K562 (cell line): ENCODE measurements at regions not wholly inside any gene's neighbourhood (a gene's known extent, or its start where the extent isn't known, plus 50 kb on each side); places are given as distances from the start of the nearest gene placed in this dataset.

Source experiments
- ATAC-seq: fragments of 200-7000 bp; cut with Tn5 transposase; 3 replicates; pipeline ENCODE4 v1.9.1; 2020; ENCODE audit warnings: moderate library complexity
- BruUV-seq: library from RNA; stranded (reverse); fragments of 400-500 nt; replicated peaks from 2 replicates; lab custom pipeline; 2021; lab: Mats Ljungman, UMichigan
- CTCF ChIA-PET: fragments of 300-600 bp; formaldehyde crosslinking; extraction: SDS; loops from one replicate; lab custom pipeline; 2021; ENCODE audit warnings: low intra/inter-chr PET ratio; lab: Yijun Ruan, JAX
- POLR2A ChIA-PET: fragments of 300-600, 350-650 bp; sonication (Branson Sonifier 250); formaldehyde crosslinking; extraction: SDS; loops from one replicate; lab custom pipeline; 2021; ENCODE audit warnings: antibody characterized with exemption, inconsistent platforms; lab: Yijun Ruan, JAX
- DNase-seq, 4 experiments: peaks; one replicate each; pipeline versions ENCODE4 v3.0.0 to v3.0.0-alpha.2; 2011 to 2018; ENCODE audit warnings: low spot score in 3 of 4, mixed read lengths in 3 of 4; ENCODE audit errors: extremely low read depth in 1 of 4
- FAIRE-seq: peaks from 2 replicates; lab custom pipeline; 2011; peaks lifted over from hg19 to GRCh38; lab: Jason Lieb, UNC
- H2AFZ ChIP-seq: 2 replicates; pipeline ENCODE4 v1.6.0; 2011; ENCODE audit warnings: low read depth, low read length, control low read depth, inconsistent platforms
- H3K27ac ChIP-seq: fragments of 200-600 bp; 3 replicates; pipeline ENCODE4 v1.8.0; 2011; ENCODE audit warnings: low read depth, mild to moderate bottlenecking, control low read depth, inconsistent platforms, low read length, moderate library complexity, mixed read lengths; ENCODE audit errors: extremely low read depth
- H3K27me3 ChIP-seq, 2 experiments: fragments of 300-600 bp in 1 of 2; 2 replicates in 1 of 2; 3 replicates in 1 of 2; pipeline versions ENCODE4 v1.6.0 to v1.8.0; 2011; ENCODE audit warnings: inconsistent platforms in 2 of 2, low read length in 2 of 2, mild to moderate bottlenecking in 1 of 2, mixed read lengths in 1 of 2, moderate library complexity in 1 of 2; ENCODE audit not compliant: control insufficient read depth in 2 of 2, insufficient read depth in 2 of 2
- H3K36me3 ChIP-seq: fragments of 300-600 bp; 3 replicates; pipeline ENCODE4 v1.8.0; 2011; ENCODE audit warnings: mild to moderate bottlenecking, low read length, inconsistent platforms; ENCODE audit not compliant: control insufficient read depth, insufficient read depth
- H3K4me1 ChIP-seq, 2 experiments: fragments of 200-600 bp in 1 of 2; replicated peaks in 1 of 2; 2 replicates in 1 of 2; 3 replicates in 1 of 2; pipeline versions ENCODE4 v1.5.1 to v1.8.0; 2011; ENCODE audit warnings: inconsistent platforms in 2 of 2, low read length in 2 of 2, mild to moderate bottlenecking in 1 of 2, mixed read lengths in 1 of 2, moderate library complexity in 1 of 2; ENCODE audit not compliant: control insufficient read depth in 2 of 2, insufficient read depth in 2 of 2
- H3K4me2 ChIP-seq: 2 replicates; pipeline ENCODE4 v1.6.1; 2011; ENCODE audit warnings: low read length, control low read depth, inconsistent platforms, mixed read lengths; ENCODE audit not compliant: insufficient read depth
- H3K4me3 ChIP-seq: fragments of 200-600 bp; sonication (generic), shearing (Covaris generic); 2 replicates; pipeline ENCODE4 v1.5.1; 2016; ENCODE audit warnings: control low read depth, inconsistent platforms
- H3K79me2 ChIP-seq: fragments of 200-600 bp; 3 replicates; pipeline ENCODE4 v1.8.0; 2011; ENCODE audit warnings: low read length, inconsistent platforms; ENCODE audit not compliant: control insufficient read depth, insufficient read depth
- H3K9ac ChIP-seq, 2 experiments: 2 replicates each; pipeline versions ENCODE4 v1.6.0 to v1.6.1; 2011; ENCODE audit warnings: low read depth in 2 of 2, low read length in 2 of 2, control low read depth in 1 of 2, inconsistent platforms in 1 of 2, mild to moderate bottlenecking in 1 of 2, mixed read lengths in 1 of 2; ENCODE audit not compliant: insufficient read depth in 1 of 2
- H3K9me1 ChIP-seq: one replicate; pipeline ENCODE4 v1.6.0; 2011; ENCODE audit warnings: inconsistent platforms, mild to moderate bottlenecking, low read length, moderate library complexity; ENCODE audit not compliant: control insufficient read depth, insufficient read depth
- H3K9me3 ChIP-seq: replicated peaks from 2 replicates; pipeline ENCODE4 v1.5.1; 2011; ENCODE audit warnings: low read depth, low read length, inconsistent platforms; ENCODE audit not compliant: control insufficient read depth, insufficient read depth
- H4K20me1 ChIP-seq: replicated peaks from 2 replicates; pipeline ENCODE4 v1.6.1; 2011; ENCODE audit warnings: low read length, inconsistent platforms, mixed read lengths; ENCODE audit not compliant: control insufficient read depth, insufficient read depth
- BDP1 ChIP-seq: IDR thresholded peaks from 3 replicates; pipeline ENCODE4 v1.6.1; 2011; ENCODE audit not compliant: insufficient read length, insufficient read depth
- ESRRB ChIP-seq: fragments of 250-450 bp; sonication (Bioruptor Pico); IDR thresholded peaks from 2 replicates; pipeline ENCODE4 v1.5.0; 2020; ENCODE audit warnings: mild to moderate bottlenecking, moderate library complexity, borderline replicate concordance
- FOXA3 ChIP-seq, 2 experiments: fragments of 450-650 bp in 1 of 2; sonication (generic) in 1 of 2; formaldehyde crosslinking; IDR thresholded peaks in 1 of 2; conservative IDR thresholded peaks in 1 of 2; 2 replicates each; pipeline versions ENCODE4 v1.4.0 to v1.8.0; 2020 to 2022; ENCODE audit warnings: mild to moderate bottlenecking in 2 of 2, missing genetic modification reagents in 1 of 2
- FUS ChIP-seq: fragments of 200-400 bp; formaldehyde crosslinking; optimal IDR thresholded peaks from 2 replicates; pipeline ENCODE3; 2017; ENCODE audit warnings: low read depth, low read length
- JUNB ChIP-seq: fragments of 450-650 bp; formaldehyde crosslinking; conservative IDR thresholded peaks from 2 replicates; pipeline ENCODE4 v1.4.0; 2020; ENCODE audit warnings: mild to moderate bottlenecking
- MAFF ChIP-seq: IDR thresholded peaks from 2 replicates; pipeline ENCODE4 v1.6.1; 2012; ENCODE audit warnings: low read length, improper control_type of control experiment
- MAFG ChIP-seq: fragments of 450-650 bp; conservative IDR thresholded peaks from 2 replicates; pipeline ENCODE4 v1.6.1; 2016; ENCODE audit warnings: missing genetic modification characterization, missing compliant biosample characterization
- MAFK ChIP-seq: IDR thresholded peaks from 2 replicates; pipeline ENCODE4 v1.6.1; 2011; ENCODE audit warnings: low read length, improper control_type of control experiment
- NRF1 ChIP-seq, 2 experiments: fragments of 450-650 bp; IDR thresholded peaks in 1 of 2; conservative IDR thresholded peaks in 1 of 2; 2 replicates each; pipeline ENCODE4 v1.6.1; 2014; ENCODE audit warnings: mild to moderate bottlenecking in 2 of 2
- OTX1 ChIP-seq: fragments of 450-650 bp; formaldehyde crosslinking; IDR thresholded peaks from 2 replicates; pipeline ENCODE4 v1.4.0; 2022; ENCODE audit warnings: mild to moderate bottlenecking
- TAF7 ChIP-seq: fragments of 450-650 bp; IDR thresholded peaks from 2 replicates; pipeline ENCODE4 v1.6.1; 2016; ENCODE audit warnings: missing genetic modification characterization, missing compliant biosample characterization
- ZNF436 ChIP-seq: fragments of 250-450, 450-650 bp; sonication (Bioruptor Pico); formaldehyde crosslinking; IDR thresholded peaks from 2 replicates; pipeline ENCODE4 v1.7.0; 2020; ENCODE audit warnings: mild to moderate bottlenecking
- WGBS: fragments of 100-300 bp; shearing (Covaris generic); methylation state at CpG from one replicate; pipeline ENCODE4 v1.1.6; 2016; ENCODE audit warnings: low coverage, mixed read lengths; ENCODE audit not compliant: insufficient coverage; ENCODE audit errors: missing lambda C conversion rate; 5-methylcytosine and 5-hydroxymethylcytosine counted together
- in situ Hi-C: fragments of 300-500 bp; cut with MboI; formaldehyde crosslinking; loops from 4 replicates; pipeline ENCODE4 v1.15.0; 2018; ENCODE audit warnings: inconsistent platforms, mixed read lengths
- intact Hi-C: fragments of 100-400 bp; cut with micrococcal nuclease; formaldehyde crosslinking; loops from 2 replicates; pipeline ENCODE4 v1.14.2; 2022

- Histone ChIP-seq H3K36me3 (no peaks in the 10 kb centered on the region), H3K27me3 (no peaks in the 10 kb centered on the region), H3K4me3 (no peak overlapping the region), H3K9me1 (no peaks in the 10 kb centered on the region), H3K9me3 (no peaks in the 10 kb centered on the region), H3K4me1 (no peaks in the 10 kb centered on the region), H2AFZ (no peak overlapping the region), H4K20me1 (no peaks in the 10 kb centered on the region), H3K4me2 (no peak overlapping the region), H3K79me2 (no peaks in the 10 kb centered on the region), H3K27ac (no peak overlapping the region), H3K9ac (no peak overlapping the region)
- CTCF ChIA-PET, result no interaction called here
- in situ Hi-C loops, result no loop called here
- ATAC-seq, result no peak
- DNase-seq, result no peak
- intact Hi-C loops, result no loop called here
- POLR2A ChIA-PET, result no interaction called here
- no peak for FAIRE-seq
- BruUV-seq, result no TSS peak
- 0% methylated on average over 3 of the region's 3 CpGs for WGBS
- TF ChIP-seq FOXA3 (CRISPR knock-in tag; conservative IDR thresholded peaks at IDR 0.05 in 1 of 2, IDR thresholded peaks at IDR 0.05 in 1 of 2) (no peak), MAFG (tag) (peak; percentile 28; the same call in 1 of the 2 replicates), JUNB (CRISPR knock-in tag) (no peak), BDP1 (no peak), TAF7 (tag) (no peak), OTX1 (CRISPR knock-in tag) (no peak), ESRRB (CRISPR knock-in tag) (no peak), ZNF436 (no peak), NRF1 (conservative IDR thresholded peaks at IDR 0.05 in 1 of 2, IDR thresholded peaks at IDR 0.05 in 1 of 2) (no peak), FUS (no peak), MAFK (peak; percentile 19; the same call in 1 of the 2 replicates), MAFF (peak; percentile 26; the same call in 1 of the 2 replicates)
Observed at GRCh38 chr4:135225551-135225950, 1024.0 kb upstream of the PABPC4L start.
